ENCODE measurements at regions not wholly inside any gene's neighbourhood (a gene's known extent, or its start where the extent isn't known, plus 50 kb on each side); places are given as distances from the start of the nearest gene placed in this dataset.

DNA sequence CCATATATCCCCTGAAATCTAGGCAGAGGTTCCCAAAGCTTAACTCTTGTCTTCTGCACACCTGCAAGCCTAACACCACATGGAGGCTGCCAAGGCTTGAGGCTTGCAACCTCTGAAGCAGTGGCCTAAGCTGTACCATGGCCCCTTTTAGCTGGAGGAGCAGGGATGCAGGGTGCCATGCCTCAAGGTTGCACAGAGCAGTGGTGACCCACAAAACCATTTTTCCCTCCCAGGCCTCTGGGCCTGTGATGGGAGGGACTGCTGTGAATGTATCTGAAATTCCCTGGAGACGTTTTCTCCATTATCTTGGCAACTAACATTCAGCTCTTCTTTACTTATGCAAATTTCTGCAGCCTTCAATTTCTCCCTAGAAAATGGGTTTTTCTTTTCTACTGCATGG, 210.0 kb upstream of the KITLG start:
- TF ChIP-seq, protein P1, sequence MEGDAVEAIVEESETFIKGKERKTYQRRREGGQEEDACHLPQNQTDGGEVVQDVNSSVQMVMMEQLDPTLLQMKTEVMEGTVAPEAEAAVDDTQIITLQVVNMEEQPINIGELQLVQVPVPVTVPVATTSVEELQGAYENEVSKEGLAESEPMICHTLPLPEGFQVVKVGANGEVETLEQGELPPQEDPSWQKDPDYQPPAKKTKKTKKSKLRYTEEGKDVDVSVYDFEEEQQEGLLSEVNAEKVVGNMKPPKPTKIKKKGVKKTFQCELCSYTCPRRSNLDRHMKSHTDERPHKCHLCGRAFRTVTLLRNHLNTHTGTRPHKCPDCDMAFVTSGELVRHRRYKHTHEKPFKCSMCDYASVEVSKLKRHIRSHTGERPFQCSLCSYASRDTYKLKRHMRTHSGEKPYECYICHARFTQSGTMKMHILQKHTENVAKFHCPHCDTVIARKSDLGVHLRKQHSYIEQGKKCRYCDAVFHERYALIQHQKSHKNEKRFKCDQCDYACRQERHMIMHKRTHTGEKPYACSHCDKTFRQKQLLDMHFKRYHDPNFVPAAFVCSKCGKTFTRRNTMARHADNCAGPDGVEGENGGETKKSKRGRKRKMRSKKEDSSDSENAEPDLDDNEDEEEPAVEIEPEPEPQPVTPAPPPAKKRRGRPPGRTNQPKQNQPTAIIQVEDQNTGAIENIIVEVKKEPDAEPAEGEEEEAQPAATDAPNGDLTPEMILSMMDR (conservative IDR thresholded peaks at IDR 0.05; ENCODE audit: low read length): no peak
- no peak for TF ChIP-seq EZH2phosphoT487 (IDR thresholded peaks at IDR 0.05; ENCODE audit: borderline replicate concordance, low read depth, low read length)
